GM18498 (cell line): ENCODE measurements at regions not wholly inside any gene's neighbourhood (a gene's known extent, or its start where the extent isn't known, plus 50 kb on each side); places are given as distances from the start of the nearest gene placed in this dataset.

Source experiments
- ATAC-seq: cut with Tn5 transposase; IDR thresholded peaks from one replicate; pipeline ENCODE4 v1.9.1; 2021; ENCODE audit warnings: mild to moderate bottlenecking, moderate library complexity; ENCODE audit not compliant: unreplicated experiment

- ATAC-seq: no peak
These were observed 95.4 kb upstream of the CDKN3 start for GRCh38 chr14:54301359-54301758.

- ATAC-seq: no peak
These were observed 90.0 kb upstream of the CDKN3 start for GRCh38 chr14:54306806-54307205.

DNA sequence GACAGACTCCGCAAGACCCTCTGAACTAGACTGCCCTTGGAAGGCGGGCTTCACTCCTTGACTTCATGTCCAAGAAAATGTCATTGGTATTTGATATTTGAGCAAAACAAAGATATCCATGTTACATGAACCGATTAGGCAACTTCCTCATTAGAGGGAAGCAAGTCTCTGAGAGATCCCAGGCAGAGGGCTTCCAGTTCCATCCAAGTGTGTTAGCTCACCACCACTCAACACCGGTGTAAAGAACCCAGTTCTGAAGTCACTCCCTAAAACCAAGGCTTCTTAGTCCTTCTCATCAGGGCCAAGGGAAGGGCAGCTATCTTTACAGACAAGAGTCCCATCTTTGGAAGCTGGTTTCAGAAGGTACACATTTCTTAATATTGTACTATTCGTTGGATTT, 87.2 kb upstream of the CDKN3 start:
- ATAC-seq: no peak

- ATAC-seq: no peak
These were observed 86.5 kb upstream of the CDKN3 start for GRCh38 chr14:54310151-54310850.

DNA sequence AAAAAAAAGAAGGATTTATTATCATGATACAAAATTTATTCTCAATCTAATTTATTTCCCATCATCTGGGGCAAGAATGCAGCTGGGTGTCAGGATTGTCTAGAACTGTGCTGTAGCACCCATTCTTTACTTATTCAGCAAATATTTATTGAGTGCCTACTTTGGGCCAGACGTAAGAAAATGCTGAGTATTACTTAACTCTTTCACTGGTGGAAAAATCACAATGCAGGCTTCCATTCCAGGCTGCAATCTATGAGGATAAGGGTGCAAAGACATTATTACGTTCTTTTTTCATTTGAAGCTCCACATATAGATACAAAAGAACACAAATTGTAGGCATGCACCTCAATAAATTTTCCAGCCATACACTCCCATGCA, 86.0 kb upstream of the CDKN3 start:
- ATAC-seq: no peak

DNA sequence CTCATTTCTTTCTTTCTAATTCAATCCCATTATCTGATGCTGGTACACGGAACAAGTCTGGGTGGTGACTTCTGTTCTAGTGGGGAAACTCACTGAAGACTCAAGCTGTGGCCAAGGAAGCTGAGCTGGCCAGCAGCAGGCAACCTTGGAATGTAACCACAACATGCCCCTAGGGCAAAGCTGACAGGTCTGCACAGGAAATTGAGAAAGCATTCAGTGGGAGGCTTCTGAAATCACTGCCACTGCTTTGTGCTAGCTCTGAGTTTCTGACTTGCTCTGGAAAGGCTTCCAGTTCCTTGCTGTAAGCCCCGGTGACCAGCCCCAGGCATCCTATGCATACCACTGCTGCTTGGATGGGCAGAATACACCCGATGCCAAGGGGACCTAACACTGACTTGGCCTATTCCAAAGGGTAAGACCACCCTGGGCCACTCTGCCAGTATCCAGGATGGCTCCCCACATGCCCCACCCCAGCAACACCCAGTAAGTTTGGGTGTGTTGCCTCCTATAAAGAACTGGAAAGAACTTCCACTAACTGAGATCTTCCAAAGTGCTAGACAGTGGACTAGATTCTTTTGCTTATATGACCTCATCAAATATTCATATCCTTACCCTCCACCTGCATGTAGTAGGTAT, 84.5 kb upstream of the CDKN3 start:
- no peak for ATAC-seq

GRCh38 chr14:54314365-54315104, 82.3 kb upstream of the CDKN3 start:
- ATAC-seq: no peak

DNA sequence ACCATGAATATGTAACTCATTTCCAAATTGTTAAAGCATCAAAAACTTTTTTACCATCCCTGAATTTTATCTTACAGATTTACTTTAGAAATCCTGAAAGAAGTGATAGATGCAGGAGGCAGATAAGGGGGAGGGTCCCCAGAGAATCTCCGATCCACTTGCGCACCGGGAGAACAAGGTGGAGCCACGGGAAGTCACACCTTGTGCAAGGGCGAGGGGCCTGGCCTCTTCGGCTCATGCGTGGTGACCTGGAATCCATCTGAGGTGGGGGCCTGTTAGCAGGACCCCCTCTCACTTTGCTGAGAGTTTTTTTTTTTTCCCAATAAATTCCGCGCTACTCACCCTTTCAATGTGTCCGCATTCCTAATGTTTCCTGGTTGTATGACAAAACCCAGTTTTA, 80.2 kb upstream of the CDKN3 start:
- no peak for ATAC-seq

DNA sequence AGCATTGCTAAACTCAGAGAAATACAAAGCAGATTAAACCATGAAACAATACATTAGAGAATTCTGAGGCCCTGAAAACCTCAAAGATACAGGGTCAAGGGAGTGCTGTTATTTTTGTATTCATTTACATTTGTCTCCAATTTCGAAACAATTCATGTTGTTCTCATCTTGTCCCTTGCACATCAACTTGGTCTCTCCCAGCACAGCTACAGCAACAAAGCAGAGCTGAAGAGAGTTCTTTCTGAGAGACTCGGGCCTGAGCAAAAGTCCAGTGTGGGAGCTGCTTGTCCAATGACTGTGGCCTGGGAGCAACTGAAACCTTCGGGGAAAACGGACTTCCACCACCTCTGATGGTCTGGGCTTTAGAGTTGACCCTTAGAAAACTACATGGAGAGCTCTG, 79.4 kb upstream of the CDKN3 start:
- no peak for ATAC-seq

GRCh38 chr14:54322246-54322645, 74.6 kb upstream of the CDKN3 start:
- ATAC-seq: no peak

GRCh38 chr14:54322701-54323337, 74.0 kb upstream of the CDKN3 start:
- ATAC-seq: no peak

- ATAC-seq: no peak
These were observed 71.0 kb upstream of the CDKN3 start for GRCh38 chr14:54325766-54326165.

DNA sequence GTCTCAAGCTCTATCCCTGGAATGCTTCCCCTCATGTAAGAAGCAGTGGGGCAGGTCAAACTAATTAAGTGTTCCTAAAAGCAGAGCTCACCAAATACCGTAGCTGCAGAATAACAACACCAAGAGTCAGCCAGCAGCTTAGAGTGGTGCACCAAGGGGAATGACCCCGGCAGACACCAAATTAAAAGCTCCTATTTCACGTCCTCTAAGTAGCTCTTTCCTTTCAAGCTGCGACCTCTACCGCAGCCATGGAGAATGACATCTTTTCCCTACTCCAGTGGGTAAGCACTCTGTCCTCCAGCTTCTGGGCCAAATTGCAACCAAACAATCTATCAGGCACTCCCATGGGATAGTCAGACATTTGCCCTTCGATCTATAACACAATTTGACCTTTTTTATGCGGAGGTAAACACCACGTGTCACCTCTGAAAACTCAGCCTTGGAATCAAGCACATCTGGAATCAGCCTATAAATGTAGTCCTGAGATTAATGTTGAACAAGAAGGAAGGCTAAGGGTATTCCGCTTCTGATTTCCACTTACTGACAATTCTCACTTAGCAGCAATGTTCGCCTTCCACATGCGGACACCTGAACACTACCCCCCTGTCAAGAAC, 67.6 kb upstream of the CDKN3 start:
- peak; percentile 71 for ATAC-seq

- no peak for ATAC-seq
These were observed 65.9 kb upstream of the CDKN3 start for GRCh38 chr14:54330876-54331275.

- no peak for ATAC-seq
These were observed 65.3 kb upstream of the CDKN3 start for GRCh38 chr14:54331516-54331915.

DNA sequence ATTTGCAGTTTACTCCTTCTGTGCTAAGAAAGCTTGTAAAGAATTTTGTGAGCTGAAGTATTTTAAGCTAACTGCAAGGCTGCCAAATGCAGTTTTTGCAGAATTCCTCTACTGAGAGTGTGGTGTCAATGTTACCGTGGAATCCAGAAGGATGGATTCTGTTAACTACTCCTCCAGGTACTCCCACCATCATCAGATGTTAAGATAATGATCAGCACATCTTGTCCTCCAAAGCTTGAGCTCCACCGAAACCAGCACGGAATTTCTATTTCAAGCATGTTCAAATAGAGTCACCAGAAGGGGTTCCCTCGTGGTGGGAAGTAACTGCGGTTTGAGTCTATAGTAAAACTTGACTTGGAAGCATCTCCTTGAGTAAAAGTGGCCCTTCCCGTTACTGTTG, 64.3 kb upstream of the CDKN3 start:
- ATAC-seq: no peak

DNA sequence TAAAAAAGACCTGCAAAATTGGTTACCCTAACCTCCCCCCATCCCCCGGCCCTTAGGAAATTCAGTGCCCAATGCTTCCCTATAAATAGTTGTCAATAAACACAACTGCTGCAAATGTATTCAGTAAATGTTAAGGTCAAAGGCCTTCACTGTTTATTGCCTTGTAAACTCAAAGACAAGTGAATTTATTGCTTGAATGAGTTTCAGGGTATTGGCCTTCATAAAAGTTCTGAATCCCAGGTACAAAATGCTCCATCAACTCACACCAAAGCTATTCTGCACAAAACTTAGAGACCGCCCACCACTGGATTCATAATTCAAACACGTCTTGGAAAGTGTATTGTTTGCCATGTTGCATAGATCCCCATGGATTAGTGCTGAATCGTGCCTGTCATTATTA, 63.3 kb upstream of the CDKN3 start:
- ATAC-seq: no peak

GRCh38 chr14:54335569-54336155, 61.1 kb upstream of the CDKN3 start:
- ATAC-seq: no peak

GRCh38 chr14:54337314-54337713, 59.5 kb upstream of the CDKN3 start:
- ATAC-seq: no peak

- no peak for ATAC-seq
These were observed 58.0 kb upstream of the CDKN3 start for GRCh38 chr14:54338696-54339317.
